ENCODE measurements at regions not wholly inside any gene's neighbourhood (a gene's known extent, or its start where the extent isn't known, plus 50 kb on each side); places are given as distances from the start of the nearest gene placed in this dataset.
"Not testable (repeated sequence)": the region's sequence is repeated elsewhere in the genome, so short reads cannot be mapped to it uniquely, and the experiment has no call there.

- no peak for DNase-seq (ENCODE audit: low spot score)
Observed at GRCh38 chr17:70945386-70945785, 776.1 kb downstream of the KCNJ2 start.

DNA sequence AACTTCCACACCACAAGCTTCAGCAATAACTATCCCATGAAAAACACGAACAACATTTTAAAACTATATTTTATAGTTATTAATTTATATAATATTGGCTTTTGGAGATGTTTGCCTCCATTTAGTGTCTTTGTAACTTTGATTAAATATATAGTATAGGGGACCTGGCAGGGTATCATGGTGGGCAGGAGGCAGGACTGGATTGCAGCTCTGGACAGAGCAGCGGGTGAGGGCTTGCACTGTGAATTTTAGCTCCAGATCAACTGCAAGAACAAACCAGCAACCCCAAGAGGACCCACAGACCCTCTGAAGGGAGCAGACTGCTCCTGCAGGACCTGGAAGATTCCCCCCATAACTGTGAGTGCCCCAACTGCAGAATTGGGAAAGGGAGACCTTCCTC, 777.9 kb downstream of the KCNJ2 start:
- no peak for DNase-seq (ENCODE audit: low spot score)

DNA sequence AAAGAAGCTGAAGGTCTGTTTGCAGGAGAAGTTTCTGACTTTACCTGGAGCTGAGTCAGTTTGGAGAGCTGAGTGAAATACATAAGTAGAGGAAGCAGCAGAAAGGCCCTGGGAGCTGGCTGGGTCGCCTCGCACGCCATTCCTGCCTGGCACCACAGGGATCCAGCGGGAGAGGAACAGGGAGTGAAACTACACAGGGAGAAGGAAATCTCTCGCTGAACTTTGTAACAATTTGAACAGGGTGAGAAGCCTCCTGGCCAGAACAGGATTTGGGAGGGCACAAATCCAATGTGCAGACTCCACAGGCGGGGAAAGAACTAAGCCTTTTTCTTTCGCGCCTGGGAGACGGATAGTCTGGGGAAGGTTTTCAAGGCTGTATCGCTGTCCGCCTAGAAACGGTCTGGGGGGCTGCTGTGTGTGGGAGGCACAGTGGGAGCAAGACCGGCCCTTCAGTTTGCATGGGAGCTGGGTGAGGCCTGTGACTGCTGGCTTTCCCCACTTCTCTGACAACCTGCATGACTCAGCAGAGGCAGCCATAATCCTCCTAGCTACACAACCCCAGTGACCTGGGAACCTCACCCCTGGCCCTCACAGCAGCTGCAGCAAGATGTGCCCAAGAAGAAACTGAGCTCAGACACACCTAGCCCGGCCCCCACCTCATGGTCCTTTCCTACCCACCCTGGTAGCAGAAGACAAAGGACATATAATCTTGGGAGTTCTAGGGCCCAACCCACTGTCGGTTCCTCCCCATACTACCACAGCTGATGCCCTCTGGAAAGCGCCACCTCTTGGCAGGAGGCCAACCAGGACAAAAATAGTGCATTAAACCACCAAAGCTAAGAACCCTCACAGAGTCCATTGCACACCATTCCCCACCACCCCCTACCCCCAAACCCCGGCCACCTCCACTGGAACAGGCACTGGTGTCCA, 778.6 kb downstream of the KCNJ2 start:
- no peak for DNase-seq (ENCODE audit: low spot score)

DNA sequence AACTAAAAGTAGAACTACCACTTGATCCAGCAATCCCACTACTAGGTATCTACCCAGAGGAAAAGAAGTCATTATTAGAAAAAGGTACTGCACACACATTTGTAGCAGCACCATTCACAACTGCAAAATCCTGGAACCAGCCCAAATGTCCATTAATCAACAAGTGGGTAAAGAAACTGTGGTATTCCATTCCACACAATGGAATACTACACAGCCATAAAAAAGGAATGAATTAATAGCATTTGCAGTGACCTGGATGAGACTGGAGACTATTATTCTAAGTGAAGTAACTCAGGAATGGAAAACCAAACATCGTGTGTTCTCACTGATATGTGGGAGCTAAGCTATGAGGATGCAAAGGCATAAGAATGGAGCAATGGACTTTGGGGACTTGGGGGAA, 783.8 kb downstream of the KCNJ2 start:
- DNase-seq (ENCODE audit: low spot score): not testable (repeated sequence)

- DNase-seq (ENCODE audit: low spot score): no peak
Observed at GRCh38 chr17:70955441-70955840, 786.1 kb downstream of the KCNJ2 start.

DNA sequence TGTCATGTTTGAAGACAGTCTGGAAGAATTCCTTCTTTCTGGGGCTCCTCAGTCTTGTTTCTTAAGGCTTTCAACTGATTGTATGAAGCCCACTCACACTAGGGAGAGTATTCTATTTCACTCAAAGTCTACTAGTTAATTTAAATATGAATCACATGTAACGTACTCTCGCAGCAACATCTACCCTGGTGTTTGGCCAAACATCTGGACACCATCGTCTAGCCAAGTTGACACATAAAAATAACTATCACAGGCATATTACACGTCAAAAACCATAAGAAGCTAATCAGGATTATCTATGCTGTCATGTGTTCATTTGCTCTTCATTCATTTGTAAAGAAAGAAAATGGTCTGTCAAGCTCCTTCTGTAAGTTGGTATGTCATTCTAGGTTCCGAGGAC, 787.4 kb downstream of the KCNJ2 start:
- DNase-seq (ENCODE audit: low spot score): no peak

- no peak for DNase-seq (ENCODE audit: low spot score)
Observed at GRCh38 chr17:70961341-70961740, 792.0 kb downstream of the KCNJ2 start.

DNA sequence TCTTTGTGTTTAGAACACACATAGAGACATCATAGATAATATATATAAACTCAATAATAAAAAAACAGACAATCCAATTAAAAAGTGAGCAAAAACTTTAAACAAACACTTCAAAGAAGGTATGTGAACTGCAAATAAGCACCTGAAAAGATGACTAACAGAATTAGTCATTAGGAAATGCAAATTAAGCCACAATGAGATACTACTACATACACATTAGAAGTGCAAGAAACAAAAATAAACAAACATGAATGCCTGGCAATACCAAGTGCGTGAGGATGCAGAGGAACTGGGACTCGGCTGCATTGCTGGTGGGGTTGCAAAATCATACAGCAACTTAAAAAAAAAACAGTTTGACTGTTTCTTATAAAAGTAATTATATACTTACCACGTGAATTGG, 799.0 kb downstream of the KCNJ2 start:
- no peak for DNase-seq (ENCODE audit: low spot score)

DNA sequence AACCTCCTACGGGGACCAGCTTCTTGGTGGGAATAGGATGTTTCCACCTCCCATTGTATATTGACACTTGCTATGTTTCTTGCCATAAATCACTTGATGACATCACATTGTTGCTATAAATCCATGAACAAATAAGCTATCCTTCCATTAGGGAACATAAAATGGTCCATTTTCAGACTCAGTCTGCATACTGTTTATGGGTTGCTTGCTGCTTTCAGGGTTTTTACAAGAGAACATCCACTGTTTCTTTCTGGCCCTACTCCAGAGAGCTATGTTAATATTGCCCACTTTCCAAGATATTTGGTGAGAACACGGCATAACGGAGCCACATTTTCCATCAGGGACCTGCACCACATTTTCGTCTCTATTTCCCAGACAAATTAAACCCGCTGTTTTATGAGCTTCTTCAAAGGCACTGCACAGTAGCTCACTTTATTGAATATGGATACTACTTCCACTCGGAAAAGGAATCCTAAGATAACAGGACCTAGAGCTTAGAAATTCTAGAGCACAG, 800.2 kb downstream of the KCNJ2 start:
- DNase-seq (ENCODE audit: low spot score): no peak

DNA sequence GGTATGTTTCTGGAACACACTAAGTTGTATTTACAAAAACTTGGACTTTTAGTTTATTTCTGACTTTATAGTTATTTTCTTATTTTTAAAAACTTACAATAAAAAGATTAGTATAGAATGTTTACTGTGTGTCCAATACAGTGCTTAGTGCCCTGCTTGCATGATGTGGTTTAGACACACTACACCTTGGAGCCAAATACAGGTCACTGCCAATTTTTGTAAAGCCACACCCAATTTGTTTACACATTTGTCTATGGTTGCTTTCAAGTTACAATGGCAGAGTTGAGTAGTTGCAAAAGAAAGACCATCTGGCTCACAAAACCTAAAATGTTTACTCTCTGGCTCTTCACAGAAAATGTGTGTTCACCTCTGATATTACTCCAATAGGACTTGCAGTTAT, 807.1 kb downstream of the KCNJ2 start:
- no peak for DNase-seq (ENCODE audit: low spot score)

- no peak for DNase-seq (ENCODE audit: low spot score)
Observed at GRCh38 chr17:70984873-70985272, 815.5 kb downstream of the KCNJ2 start.

- no peak for DNase-seq (ENCODE audit: low spot score)
Observed at GRCh38 chr17:70987867-70988340, 818.6 kb downstream of the KCNJ2 start.

GRCh38 chr17:70988622-70989021, 819.3 kb downstream of the KCNJ2 start:
- DNase-seq (ENCODE audit: low spot score): no peak

DNA sequence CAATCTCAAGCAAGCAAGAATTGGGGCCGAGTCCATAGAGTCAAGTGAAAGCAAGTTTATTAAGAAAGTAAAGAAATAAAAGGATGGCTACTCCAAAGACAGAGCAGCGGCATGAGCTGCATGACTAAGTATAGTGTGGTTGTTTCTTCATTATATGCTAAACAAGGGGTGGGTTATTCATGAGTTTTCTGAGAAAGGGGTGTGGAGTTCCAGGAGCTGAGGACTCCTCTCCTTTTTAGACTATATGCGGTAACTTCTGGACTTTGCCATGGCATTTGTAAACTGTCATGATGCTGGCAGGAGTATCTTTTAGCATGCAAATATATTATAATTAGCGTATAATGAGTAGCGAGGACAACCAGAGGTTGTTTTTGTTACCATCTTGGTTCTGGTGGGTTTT, 819.9 kb downstream of the KCNJ2 start:
- no peak for DNase-seq (ENCODE audit: low spot score)

GRCh38 chr17:70994194-70994593, 824.9 kb downstream of the KCNJ2 start:
- DNase-seq (ENCODE audit: low spot score): no peak

DNA sequence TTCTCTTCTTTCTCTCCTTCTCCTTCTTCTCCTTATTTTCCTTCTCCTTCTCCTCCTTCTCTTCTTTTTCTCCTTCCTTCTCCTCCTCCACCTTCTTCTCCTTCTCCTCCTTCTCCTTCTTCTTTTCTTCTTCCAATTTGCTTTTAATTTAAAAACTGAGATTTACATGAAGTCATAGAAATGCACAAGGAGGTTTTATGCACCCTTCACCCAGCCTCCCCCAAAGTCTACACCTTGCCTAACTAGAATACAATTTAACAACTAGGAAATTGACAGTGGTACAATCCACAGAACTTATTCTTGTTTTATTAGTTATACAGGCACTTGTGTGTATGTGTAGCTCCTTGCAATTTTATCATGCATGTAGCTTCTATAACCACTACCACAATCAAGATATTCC, 826.7 kb downstream of the KCNJ2 start:
- DNase-seq (ENCODE audit: low spot score): no peak

DNA sequence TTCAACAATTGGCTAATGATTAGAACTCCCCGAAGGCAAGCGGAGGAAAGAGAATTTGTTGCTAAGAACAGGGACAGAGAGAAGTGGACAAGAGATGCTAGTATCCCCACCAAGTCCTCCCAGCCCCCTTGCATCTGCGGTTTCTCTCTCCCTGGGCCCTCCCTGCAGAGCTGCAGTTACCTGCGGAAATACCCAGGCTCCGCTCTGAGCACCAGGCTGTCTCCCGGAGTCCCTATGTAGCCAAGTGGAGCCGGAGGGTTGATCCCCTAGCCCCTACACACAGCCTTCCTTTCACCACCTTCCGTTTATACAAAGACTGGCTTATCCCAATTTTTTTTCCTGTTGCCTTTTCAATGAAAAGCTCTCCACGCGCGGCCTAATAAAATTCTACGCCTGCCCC, 834.4 kb downstream of the KCNJ2 start:
- no peak for DNase-seq (ENCODE audit: low spot score)

DNA sequence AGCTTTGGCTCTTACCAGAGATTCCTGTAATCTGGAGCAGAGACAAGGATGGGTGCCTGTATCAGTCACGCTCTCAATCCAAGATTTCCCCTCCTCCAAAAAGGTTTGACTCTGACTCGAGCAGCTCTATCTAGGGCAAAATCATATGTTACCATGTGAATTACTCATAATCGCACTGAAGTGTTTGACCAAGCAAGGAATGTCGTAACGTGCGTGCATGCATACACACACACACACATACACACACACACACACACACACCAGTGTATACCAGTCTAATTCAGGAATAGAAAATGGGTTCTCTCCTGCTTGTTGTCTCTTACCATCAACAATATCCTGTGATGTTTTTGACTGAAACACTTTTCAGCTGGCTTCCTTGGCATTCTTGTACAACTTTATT, 835.1 kb downstream of the KCNJ2 start:
- no peak for DNase-seq (ENCODE audit: low spot score)

- no peak for DNase-seq (ENCODE audit: low spot score)
Observed at GRCh38 chr17:71011391-71011790, 842.1 kb downstream of the KCNJ2 start.

GRCh38 chr17:71019699-71020098, 850.4 kb downstream of the KCNJ2 start:
- DNase-seq (ENCODE audit: low spot score): no peak

DNA sequence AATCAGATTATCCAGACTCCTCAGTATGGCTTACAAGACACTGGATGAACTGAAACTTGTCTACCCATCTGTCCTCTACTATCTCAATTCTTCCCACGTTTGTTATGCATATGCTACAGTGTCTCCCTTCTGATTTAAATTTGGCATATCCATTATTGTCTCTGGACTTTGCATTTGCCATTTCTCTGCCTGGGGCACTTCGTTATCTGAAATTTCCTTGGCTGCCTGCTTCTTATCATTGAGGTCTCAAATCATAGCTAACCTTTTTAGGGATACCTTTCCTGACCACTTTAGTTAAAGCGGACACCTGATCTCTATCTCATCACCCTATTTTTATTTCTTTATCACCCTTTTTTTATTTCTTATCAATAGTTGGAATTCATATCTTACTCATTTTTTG, 853.4 kb downstream of the KCNJ2 start:
- DNase-seq (ENCODE audit: low spot score): no peak

- no peak for DNase-seq (ENCODE audit: low spot score)
Observed at GRCh38 chr17:71023249-71024030, 854.1 kb downstream of the KCNJ2 start.

DNA sequence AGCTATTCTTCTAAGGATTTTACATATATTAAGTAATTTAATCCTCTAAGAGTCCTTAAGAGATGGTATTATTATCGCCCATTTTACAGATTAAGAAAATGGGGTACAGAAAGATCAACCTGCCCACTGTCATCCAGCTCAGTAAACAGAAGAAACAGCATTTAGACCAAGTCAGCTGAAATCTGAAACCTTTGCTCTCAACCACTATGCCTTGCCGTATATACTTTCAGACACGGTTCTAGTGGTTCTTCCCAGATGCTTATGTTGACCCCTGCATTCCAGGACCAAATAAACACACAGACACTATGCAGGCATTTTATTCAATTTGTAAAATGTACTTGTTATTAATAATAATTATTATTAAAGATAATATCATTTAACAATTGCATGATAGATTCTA, 854.8 kb downstream of the KCNJ2 start:
- no peak for DNase-seq (ENCODE audit: low spot score)
